ENCODE measurements at regions not wholly inside any gene's neighbourhood (a gene's known extent, or its start where the extent isn't known, plus 50 kb on each side); places are given as distances from the start of the nearest gene placed in this dataset.
"Not testable (repeated sequence)": the region's sequence is repeated elsewhere in the genome, so short reads cannot be mapped to it uniquely, and the experiment has no call there.

GRCh38 chr15:69920221-69920620 lies 177.5 kb downstream of the TLE3 start:
- DNase-seq, result no peak

- no peak for DNase-seq
Measured at GRCh38 chr15:69921626-69922619, 175.8 kb downstream of the TLE3 start.

- DNase-seq, result no peak
Measured at GRCh38 chr15:69924531-69924930, 173.2 kb downstream of the TLE3 start.

GRCh38 chr15:69926006-69926405 lies 171.7 kb downstream of the TLE3 start:
- DNase-seq, result no peak

- no peak for DNase-seq
Measured at GRCh38 chr15:69926721-69927120, 171.0 kb downstream of the TLE3 start.

GRCh38 chr15:69928890-69929289 lies 168.8 kb downstream of the TLE3 start:
- not testable (repeated sequence) for DNase-seq

GRCh38 chr15:69929905-69930630 lies 167.6 kb downstream of the TLE3 start:
- no peak for DNase-seq

GRCh38 chr15:69930754-69931153 lies 167.0 kb downstream of the TLE3 start:
- DNase-seq, result no peak

GRCh38 chr15:69931156-69931555 lies 166.6 kb downstream of the TLE3 start:
- DNase-seq, result no peak

GRCh38 chr15:69934607-69935006 lies 163.1 kb downstream of the TLE3 start:
- DNase-seq, result no peak

- no peak for DNase-seq
Measured at GRCh38 chr15:69939513-69940440, 157.9 kb downstream of the TLE3 start.

- DNase-seq, result no peak
Measured at GRCh38 chr15:69940441-69941300, 157.0 kb downstream of the TLE3 start.

GRCh38 chr15:69941301-69941605 lies 156.5 kb downstream of the TLE3 start:
- no peak for DNase-seq

- no peak for DNase-seq
Measured at GRCh38 chr15:69941706-69942495, 155.8 kb downstream of the TLE3 start.

- no peak for DNase-seq
Measured at GRCh38 chr15:69943637-69944036, 154.1 kb downstream of the TLE3 start.

GRCh38 chr15:69945729-69946128 lies 152.0 kb downstream of the TLE3 start:
- DNase-seq, result no peak

GRCh38 chr15:69946870-69947269 lies 150.8 kb downstream of the TLE3 start:
- DNase-seq, result no peak

GRCh38 chr15:69947394-69947793 lies 150.3 kb downstream of the TLE3 start:
- DNase-seq, result no peak

- no peak for DNase-seq
Measured at GRCh38 chr15:69949485-69949884, 148.2 kb downstream of the TLE3 start.

GRCh38 chr15:69951256-69951897 lies 146.3 kb downstream of the TLE3 start:
- DNase-seq, result no peak
